ENCODE measurements at regions not wholly inside any gene's neighbourhood (a gene's known extent, or its start where the extent isn't known, plus 50 kb on each side); places are given as distances from the start of the nearest gene placed in this dataset.

DNA sequence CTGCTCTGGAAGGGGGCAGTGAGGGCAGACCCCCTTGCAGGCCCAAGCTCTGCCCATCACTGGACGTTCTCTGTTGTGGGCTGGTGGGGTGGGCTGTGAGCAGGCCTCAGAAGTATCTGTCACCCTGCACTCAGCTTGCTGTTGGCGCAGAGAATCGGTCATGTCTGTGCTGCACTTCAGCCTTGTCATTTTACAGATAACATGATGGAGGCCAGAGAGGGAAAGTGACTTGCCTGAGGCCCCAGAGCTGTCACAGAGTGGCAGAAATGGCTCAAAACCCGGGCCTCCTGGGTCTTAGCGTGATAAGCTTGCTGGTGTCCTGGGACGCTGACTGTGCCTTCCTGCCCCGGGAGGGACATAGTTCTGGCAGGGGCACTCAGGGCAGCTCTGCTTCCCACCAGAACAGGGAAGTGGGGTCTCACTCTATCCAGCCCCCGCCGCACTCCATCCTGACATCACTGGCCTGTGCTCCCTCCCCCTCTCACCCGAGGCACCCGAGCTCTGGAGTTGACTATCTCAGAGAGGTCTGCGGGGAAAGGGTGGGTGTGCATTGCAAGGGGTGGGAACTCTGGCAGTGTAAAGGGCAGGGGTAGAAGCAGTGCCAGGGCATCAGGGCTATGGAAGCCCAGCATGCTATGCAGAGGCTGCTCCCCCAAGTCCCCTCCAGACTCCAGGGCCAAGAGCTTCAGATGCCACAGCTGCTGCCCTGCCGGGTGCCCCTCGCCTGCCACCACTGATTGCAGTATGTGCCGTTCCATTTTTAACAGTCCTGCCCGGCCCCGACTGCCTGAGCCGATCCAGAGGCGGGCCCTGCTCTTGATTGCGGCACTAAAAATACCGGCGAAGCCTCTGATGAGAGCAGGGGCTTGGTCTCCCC is 50.4 kb upstream of the NECTIN1 start:
- Histone ChIP-seq H3K27ac (no peak overlapping the region), H3K9me3 (no peaks in the 10 kb centered on the region), H3K4me3 (no peak overlapping the region), H3K4me1 (no peaks in the 10 kb centered on the region), H3K36me3 (no peaks in the 10 kb centered on the region), H3K27me3 (no peaks in the 10 kb centered on the region)
- no peak for DNase-seq (ENCODE audit: extremely low spot score in 2 of 2)
- TF ChIP-seq, protein P1, sequence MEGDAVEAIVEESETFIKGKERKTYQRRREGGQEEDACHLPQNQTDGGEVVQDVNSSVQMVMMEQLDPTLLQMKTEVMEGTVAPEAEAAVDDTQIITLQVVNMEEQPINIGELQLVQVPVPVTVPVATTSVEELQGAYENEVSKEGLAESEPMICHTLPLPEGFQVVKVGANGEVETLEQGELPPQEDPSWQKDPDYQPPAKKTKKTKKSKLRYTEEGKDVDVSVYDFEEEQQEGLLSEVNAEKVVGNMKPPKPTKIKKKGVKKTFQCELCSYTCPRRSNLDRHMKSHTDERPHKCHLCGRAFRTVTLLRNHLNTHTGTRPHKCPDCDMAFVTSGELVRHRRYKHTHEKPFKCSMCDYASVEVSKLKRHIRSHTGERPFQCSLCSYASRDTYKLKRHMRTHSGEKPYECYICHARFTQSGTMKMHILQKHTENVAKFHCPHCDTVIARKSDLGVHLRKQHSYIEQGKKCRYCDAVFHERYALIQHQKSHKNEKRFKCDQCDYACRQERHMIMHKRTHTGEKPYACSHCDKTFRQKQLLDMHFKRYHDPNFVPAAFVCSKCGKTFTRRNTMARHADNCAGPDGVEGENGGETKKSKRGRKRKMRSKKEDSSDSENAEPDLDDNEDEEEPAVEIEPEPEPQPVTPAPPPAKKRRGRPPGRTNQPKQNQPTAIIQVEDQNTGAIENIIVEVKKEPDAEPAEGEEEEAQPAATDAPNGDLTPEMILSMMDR (IDR thresholded peaks at IDR 0.05): no peak
- no peak for TF ChIP-seq POLR2A (IDR thresholded peaks at IDR 0.05)
- no peak for TF ChIP-seq POLR2AphosphoS5 (IDR thresholded peaks at IDR 0.05; ENCODE audit: insufficient read depth in 1 of 2, low read depth in 1 of 2)
- intact Hi-C loops (cut with DNase I): no loop called here
